Esophagus mucosa (tissue), 1 donor: ENCODE measurements at regions not wholly inside any gene's neighbourhood (a gene's known extent, or its start where the extent isn't known, plus 50 kb on each side); places are given as distances from the start of the nearest gene placed in this dataset.

Experiments used
- ATAC-seq: fragments of 200-7000 bp; cut with Tn5 transposase; one replicate; pipeline ENCODE4 v1.9.1; 2020
- donor health status: DM: yes; HTN: yes; CAD: no.

DNA sequence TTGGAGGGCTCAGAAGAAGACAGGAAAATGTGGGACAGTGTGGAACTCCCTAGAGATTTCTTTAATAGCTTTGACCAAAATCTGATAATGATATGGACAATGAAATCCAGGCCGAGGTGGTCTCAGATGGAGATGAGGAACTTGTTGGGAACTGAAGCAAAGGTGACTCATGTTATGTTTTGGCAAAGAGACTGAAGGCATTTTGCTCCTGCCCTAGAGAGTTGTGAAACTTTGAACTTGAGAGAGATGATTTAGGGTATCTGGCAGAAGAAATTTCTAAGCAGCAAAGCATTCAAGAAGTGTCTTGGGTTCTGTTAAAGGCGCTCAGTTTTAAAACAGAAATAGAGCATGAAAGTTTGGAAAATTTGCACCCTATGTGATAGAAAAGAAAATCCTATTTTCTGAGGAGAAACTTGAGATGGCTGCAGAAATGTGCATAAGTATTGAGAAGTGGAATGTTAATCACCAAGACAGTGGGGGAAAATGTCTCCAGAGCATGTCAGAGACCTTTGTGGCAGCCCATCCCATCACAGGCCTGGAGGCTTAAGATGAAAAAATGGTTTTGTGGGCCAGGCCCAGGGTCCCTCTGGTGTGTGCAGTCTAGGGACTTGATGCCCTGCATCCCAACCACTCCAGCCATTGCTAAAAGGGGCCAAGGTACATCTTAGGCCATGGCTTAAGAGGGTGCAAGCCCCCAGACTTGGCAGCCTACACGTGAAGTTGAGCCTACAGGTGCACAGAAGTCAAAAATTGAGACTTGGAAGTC, 463.7 kb upstream of the TLE4 start:
- ATAC-seq = no peak

- no peak for ATAC-seq
Observed at GRCh38 chr9:79111653-79112052, 460.1 kb upstream of the TLE4 start.

- ATAC-seq = no peak
Observed at GRCh38 chr9:79115176-79115575, 456.6 kb upstream of the TLE4 start.

DNA sequence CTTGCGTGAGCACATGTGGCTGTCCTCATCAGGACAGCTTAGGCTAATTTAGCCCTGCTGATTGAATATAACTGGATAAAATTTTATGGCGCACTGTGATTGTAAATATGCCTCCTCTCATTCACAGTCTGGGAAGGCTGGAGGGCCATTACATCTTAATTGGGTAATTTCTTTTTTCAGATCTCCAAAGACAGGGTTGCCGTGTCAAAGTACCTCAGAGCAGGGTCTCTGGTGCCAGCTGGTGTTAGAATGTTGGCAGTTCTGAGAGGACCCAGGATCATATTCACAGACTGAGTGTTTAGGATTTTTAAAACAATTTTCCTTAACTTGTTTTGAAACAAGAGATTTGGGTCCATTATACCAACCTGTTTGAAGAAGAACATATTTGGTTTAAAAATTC, 455.7 kb upstream of the TLE4 start:
- no peak for ATAC-seq

- no peak for ATAC-seq
Observed at GRCh38 chr9:79116709-79117108, 455.1 kb upstream of the TLE4 start.

- ATAC-seq = peak; percentile 91
Observed at GRCh38 chr9:79120533-79120932, 451.2 kb upstream of the TLE4 start.

- ATAC-seq = no peak
Observed at GRCh38 chr9:79120941-79121340, 450.8 kb upstream of the TLE4 start.

DNA sequence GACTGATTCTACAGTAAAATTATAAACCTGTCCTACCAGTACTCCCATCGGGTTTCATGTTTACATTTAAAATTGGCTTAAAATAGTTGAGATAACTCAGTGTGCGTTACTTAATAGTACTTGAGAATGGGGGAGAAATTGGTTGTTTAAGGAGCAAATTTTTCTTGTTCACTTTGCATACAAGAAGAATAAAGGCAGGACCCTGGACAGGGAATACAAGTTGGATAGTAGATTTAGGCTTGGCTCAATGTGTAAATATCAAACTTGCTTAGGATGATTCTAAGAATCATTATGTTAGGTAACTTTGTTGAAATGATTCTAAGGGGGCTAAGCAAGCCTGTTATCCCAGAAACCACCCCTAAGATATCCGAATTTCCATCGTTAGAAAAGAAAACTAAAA, 448.4 kb upstream of the TLE4 start:
- ATAC-seq = no peak

- no peak for ATAC-seq
Observed at GRCh38 chr9:79127661-79128060, 444.1 kb upstream of the TLE4 start.

- ATAC-seq = peak; percentile 59
Observed at GRCh38 chr9:79129865-79130480, 441.8 kb upstream of the TLE4 start.

- no peak for ATAC-seq
Observed at GRCh38 chr9:79131246-79131774, 440.5 kb upstream of the TLE4 start.

DNA sequence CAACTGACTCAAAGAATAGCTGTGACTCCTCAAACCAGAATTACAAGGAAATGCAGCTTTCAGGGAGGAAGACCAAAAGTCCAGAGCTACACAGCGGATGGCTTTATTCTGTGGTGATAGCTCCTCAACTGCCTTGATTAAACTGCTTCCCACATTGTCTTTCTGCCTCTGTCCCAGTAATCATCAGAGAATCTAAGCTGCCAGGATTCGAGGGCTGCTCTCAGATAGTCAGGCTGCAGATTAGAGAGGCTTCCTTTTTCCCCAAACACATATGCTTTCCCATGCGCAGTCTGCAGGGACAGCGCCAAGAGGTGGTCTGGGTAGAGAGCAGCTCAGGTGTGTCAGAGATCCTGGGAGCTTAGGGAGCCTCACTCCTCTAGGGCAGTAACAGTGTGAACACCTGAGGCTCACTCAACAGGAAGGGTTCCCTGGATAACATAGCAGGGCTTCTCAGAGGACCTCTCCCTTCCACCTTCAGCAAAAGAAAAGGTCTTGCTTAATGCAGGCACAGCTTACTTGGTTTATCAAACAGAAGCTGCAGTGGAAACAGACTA, 439.9 kb upstream of the TLE4 start:
- peak; percentile 74 for ATAC-seq

DNA sequence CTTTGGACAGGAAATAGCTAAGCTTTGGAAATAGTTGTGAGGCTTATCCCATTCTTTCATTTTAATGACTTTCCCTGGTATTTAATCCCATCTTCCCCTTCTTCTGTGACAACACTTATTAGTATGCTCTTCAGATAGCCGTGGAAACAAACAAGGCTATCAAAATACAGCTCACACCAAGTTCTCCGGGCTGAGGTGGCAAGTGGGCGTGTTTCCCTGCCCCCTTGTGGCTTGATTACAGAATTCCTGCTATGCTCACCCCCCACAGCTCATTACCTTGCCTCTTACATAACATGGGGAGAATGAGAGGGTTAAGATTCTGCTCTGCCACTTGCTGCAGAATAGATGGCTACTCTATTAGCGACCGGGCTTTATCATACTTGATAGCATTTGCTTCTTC, 437.1 kb upstream of the TLE4 start:
- no peak for ATAC-seq

GRCh38 chr9:79135681-79136415, 435.9 kb upstream of the TLE4 start:
- ATAC-seq = no peak

GRCh38 chr9:79140751-79141150, 431.0 kb upstream of the TLE4 start:
- ATAC-seq = peak; percentile 37

GRCh38 chr9:79143211-79143610, 428.6 kb upstream of the TLE4 start:
- ATAC-seq = no peak

DNA sequence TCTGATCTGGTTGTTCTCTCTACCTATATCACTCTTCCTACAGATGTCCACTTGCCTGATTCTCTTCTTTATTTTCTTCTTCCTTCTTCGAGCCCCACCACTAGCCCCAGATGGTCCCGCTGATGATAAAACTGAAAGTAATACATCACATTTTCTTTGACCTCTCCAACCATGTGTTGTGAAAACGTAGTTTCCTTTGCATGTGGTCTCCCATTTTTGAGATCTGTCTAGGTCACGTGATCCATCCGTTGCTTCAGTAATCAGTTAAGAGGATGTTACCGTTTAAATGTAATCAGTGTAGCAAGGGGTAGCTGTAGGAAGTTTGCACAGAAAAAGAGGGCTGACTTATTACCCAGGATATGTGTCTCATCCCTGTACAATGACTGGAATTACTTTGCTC, 426.3 kb upstream of the TLE4 start:
- no peak for ATAC-seq

- no peak for ATAC-seq
Observed at GRCh38 chr9:79149585-79149984, 422.2 kb upstream of the TLE4 start.

DNA sequence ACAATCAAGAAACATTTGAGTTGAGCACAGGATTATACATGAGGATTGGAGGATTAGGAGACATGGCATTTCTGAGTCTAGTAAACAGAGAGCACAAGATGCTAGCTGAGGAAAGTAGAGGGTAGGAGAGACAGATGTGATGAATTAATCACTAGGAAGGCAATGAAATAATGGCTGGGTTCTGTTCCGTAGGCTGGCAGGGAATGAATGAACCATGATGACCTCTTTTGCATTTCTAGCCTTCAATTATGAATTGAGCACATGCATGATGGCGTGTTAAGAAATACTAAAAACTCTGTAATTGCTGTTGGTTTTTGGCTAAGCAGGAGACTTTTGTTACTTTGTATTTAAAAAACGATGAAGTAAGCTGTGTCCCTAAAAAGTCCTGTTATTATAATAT, 420.0 kb upstream of the TLE4 start:
- ATAC-seq = no peak

DNA sequence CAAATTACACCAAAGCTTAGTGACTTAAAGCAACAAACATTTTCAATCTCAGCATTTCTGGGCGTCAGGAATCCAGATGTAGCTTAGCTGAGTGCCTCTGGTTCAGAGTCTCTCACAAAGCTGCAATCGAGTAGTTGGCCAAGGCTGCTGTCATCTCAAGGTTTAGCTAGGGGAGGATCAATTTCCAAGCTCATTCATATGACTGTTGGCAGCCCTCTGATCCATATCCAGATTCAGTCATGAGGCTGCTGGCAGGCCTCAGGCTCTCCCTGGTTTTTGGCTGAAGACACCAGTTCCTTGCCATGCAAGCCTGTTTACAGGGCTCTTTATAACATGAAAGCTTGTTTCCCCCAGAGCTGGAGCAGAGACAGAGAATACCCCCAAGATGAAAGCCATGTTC, 419.5 kb upstream of the TLE4 start:
- ATAC-seq = no peak

- ATAC-seq = no peak
Observed at GRCh38 chr9:79154806-79155205, 417.0 kb upstream of the TLE4 start.

GRCh38 chr9:79155308-79155707, 416.5 kb upstream of the TLE4 start:
- ATAC-seq = peak; percentile 67

DNA sequence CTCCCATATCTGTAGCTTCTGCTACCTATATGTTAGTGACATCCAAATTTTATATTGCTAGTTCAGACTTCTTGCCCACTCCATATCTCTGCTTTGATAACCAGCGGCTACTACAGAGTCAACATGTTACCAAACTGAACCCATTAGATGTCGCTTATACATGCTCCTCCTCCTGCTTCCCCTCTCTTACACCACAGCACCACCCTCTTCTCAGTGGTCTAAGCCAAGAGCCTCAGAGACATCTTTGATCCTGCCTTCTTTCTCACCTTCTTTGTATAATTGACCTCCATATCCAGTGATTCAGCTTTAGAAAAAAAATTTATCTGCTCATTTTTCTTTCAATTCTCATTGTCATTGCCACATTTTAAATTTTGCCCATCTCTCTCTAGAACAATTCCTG, 408.2 kb upstream of the TLE4 start:
- ATAC-seq = no peak
